ENCODE measurements at regions not wholly inside any gene's neighbourhood (a gene's known extent, or its start where the extent isn't known, plus 50 kb on each side); places are given as distances from the start of the nearest gene placed in this dataset.
"Not testable (repeated sequence)": the region's sequence is repeated elsewhere in the genome, so short reads cannot be mapped to it uniquely, and the experiment has no call there.

- Histone ChIP-seq H3K4me2 (ENCODE audit: low read length) (no peak overlapping the region), H3K9me3 (ENCODE audit: low read length) (no peaks in the 10 kb centered on the region), H3K36me3 (ENCODE audit: insufficient read depth, low read length) (no peaks in the 10 kb centered on the region), H3K9ac (ENCODE audit: low read length) (no peak overlapping the region), H4K20me1 (ENCODE audit: insufficient read depth) (no peaks in the 10 kb centered on the region), H3F3A (ENCODE audit: insufficient read depth, low read length, poor library complexity, severe bottlenecking) (no peaks in the 10 kb centered on the region), H3K79me2 (replicated peaks; ENCODE audit: insufficient read depth, low read length) (no peaks in the 10 kb centered on the region), H2AFZ (ENCODE audit: low read depth, low read length) (no peak overlapping the region), H3K27me3 (ENCODE audit: insufficient read depth, low read depth, low read length) (no peaks in the 10 kb centered on the region), H3K9me2 (ENCODE audit: insufficient read depth, low read length) (no peaks in the 10 kb centered on the region), H3K27ac (ENCODE audit: low read length) (no peak overlapping the region), H3K4me3 (ENCODE audit: low read length) (no peak overlapping the region)
- TF ChIP-seq REST (IDR thresholded peaks at IDR 0.05; ENCODE audit: borderline replicate concordance) (no peak), SMC3 (conservative IDR thresholded peaks at IDR 0.05; ENCODE audit: poor library complexity) (no peak)
These were observed 107.5 kb downstream of the SPP2 start for GRCh38 chr2:234157817-234158588.

GRCh38 chr2:234156326-234156725 lies 105.8 kb downstream of the SPP2 start:
- no peaks in the 10 kb centered on the region for H4K20me1 ChIP-seq (ENCODE audit: insufficient read depth)
- H3K9ac ChIP-seq (ENCODE audit: low read length) = no peak overlapping the region
- H3K27ac ChIP-seq (ENCODE audit: low read length) = no peak overlapping the region
- no peak for TF ChIP-seq POLR2AphosphoS5 (IDR thresholded peaks at IDR 0.05)
- TF ChIP-seq RAD21 (conservative IDR thresholded peaks at IDR 0.05) = no peak
- TF ChIP-seq EZH2 (IDR thresholded peaks at IDR 0.05; ENCODE audit: borderline replicate concordance, insufficient read depth, low read length, poor library complexity, severe bottlenecking) = no peak
- no peak for TF ChIP-seq TAF1 (IDR thresholded peaks at IDR 0.05; ENCODE audit: low read depth)
- TF ChIP-seq MXI1 (conservative IDR thresholded peaks at IDR 0.05; ENCODE audit: poor library complexity, severe bottlenecking) = no peak
- no peak for TF ChIP-seq REST (IDR thresholded peaks at IDR 0.05; ENCODE audit: borderline replicate concordance)
- no peak for TF ChIP-seq EP300 (conservative IDR thresholded peaks at IDR 0.05; ENCODE audit: poor library complexity, severe bottlenecking)
- TF ChIP-seq SMC3 (conservative IDR thresholded peaks at IDR 0.05; ENCODE audit: poor library complexity) = no peak
- no peak for TF ChIP-seq CTCF (IDR thresholded peaks at IDR 0.05; ENCODE audit: poor library complexity, severe bottlenecking)
- no peaks in the 10 kb centered on the region for H3K79me2 ChIP-seq (replicated peaks; ENCODE audit: insufficient read depth, low read length)
- no peak overlapping the region for H3K4me3 ChIP-seq (ENCODE audit: low read length)
- no peaks in the 10 kb centered on the region for H3K27me3 ChIP-seq (ENCODE audit: insufficient read depth, low read depth, low read length)
- no peaks in the 10 kb centered on the region for H3K9me3 ChIP-seq (ENCODE audit: low read length)
- no peaks in the 10 kb centered on the region for H3K9me2 ChIP-seq (ENCODE audit: insufficient read depth, low read length)
- H3K36me3 ChIP-seq (ENCODE audit: insufficient read depth, low read length) = no peaks in the 10 kb centered on the region
- no peak overlapping the region for H3K4me2 ChIP-seq (ENCODE audit: low read length)
- no peak overlapping the region for H2AFZ ChIP-seq (ENCODE audit: low read depth, low read length)
- no peaks in the 10 kb centered on the region for H3F3A ChIP-seq (ENCODE audit: insufficient read depth, low read length, poor library complexity, severe bottlenecking)

GRCh38 chr2:234152835-234153234 lies 102.3 kb downstream of the SPP2 start:
- H3K9me2 ChIP-seq (ENCODE audit: insufficient read depth, low read length); H3K4me2 ChIP-seq (ENCODE audit: low read length); H3K27me3 ChIP-seq (ENCODE audit: insufficient read depth, low read depth, low read length); H3K9me3 ChIP-seq (ENCODE audit: low read length); H3K79me2 ChIP-seq (replicated peaks; ENCODE audit: insufficient read depth, low read length); H4K20me1 ChIP-seq (ENCODE audit: insufficient read depth); H3K4me3 ChIP-seq (ENCODE audit: low read length); H3F3A ChIP-seq (ENCODE audit: insufficient read depth, low read length, poor library complexity, severe bottlenecking); H3K9ac ChIP-seq (ENCODE audit: low read length); H3K27ac ChIP-seq (ENCODE audit: low read length); H3K36me3 ChIP-seq (ENCODE audit: insufficient read depth, low read length); H2AFZ ChIP-seq (ENCODE audit: low read depth, low read length): not testable (repeated sequence)
